Retina (tissue), 1 donor: ENCODE measurements at regions not wholly inside any gene's neighbourhood (a gene's known extent, or its start where the extent isn't known, plus 50 kb on each side); places are given as distances from the start of the nearest gene placed in this dataset.

Experiments used
- DNase-seq: peaks from one replicate; pipeline ENCODE4 v3.0.0-alpha.2; 2016

GRCh38 chr11:40062616-40063015 lies 1396.8 kb downstream of the LRRC4C start:
- DNase-seq = no peak

GRCh38 chr11:40061221-40061620 lies 1398.2 kb downstream of the LRRC4C start:
- DNase-seq = no peak

- DNase-seq = no peak
Observed at GRCh38 chr11:40054631-40055030, 1404.8 kb downstream of the LRRC4C start.

GRCh38 chr11:40045312-40045711 lies 1414.1 kb downstream of the LRRC4C start:
- DNase-seq = no peak

- DNase-seq = no peak
Observed at GRCh38 chr11:40037005-40037404, 1422.4 kb downstream of the LRRC4C start.

- DNase-seq = no peak
Observed at GRCh38 chr11:40032331-40032730, 1427.1 kb downstream of the LRRC4C start.

GRCh38 chr11:40030867-40031266 lies 1428.6 kb downstream of the LRRC4C start:
- no peak for DNase-seq

- no peak for DNase-seq
Observed at GRCh38 chr11:40029391-40029790, 1430.1 kb downstream of the LRRC4C start.

GRCh38 chr11:40027720-40028119 lies 1431.7 kb downstream of the LRRC4C start:
- no peak for DNase-seq

GRCh38 chr11:40023724-40024123 lies 1435.7 kb downstream of the LRRC4C start:
- DNase-seq = no peak

GRCh38 chr11:40010011-40010410 lies 1449.4 kb downstream of the LRRC4C start:
- no peak for DNase-seq

- no peak for DNase-seq
Observed at GRCh38 chr11:39992551-39992950, 1466.9 kb downstream of the LRRC4C start.

GRCh38 chr11:39990421-39990831 lies 1469.0 kb downstream of the LRRC4C start:
- no peak for DNase-seq

- no peak for DNase-seq
Observed at GRCh38 chr11:39975091-39975490, 1484.4 kb downstream of the LRRC4C start.

- no peak for DNase-seq
Observed at GRCh38 chr11:39972461-39972860, 1487.0 kb downstream of the LRRC4C start.

- DNase-seq = no peak
Observed at GRCh38 chr11:39971938-39972337, 1487.5 kb downstream of the LRRC4C start.

GRCh38 chr11:39968071-39968470 lies 1491.4 kb downstream of the LRRC4C start:
- no peak for DNase-seq

- DNase-seq = no peak
Observed at GRCh38 chr11:39965701-39966100, 1493.8 kb downstream of the LRRC4C start.

- no peak for DNase-seq
Observed at GRCh38 chr11:39960206-39960605, 1499.2 kb downstream of the LRRC4C start.

GRCh38 chr11:39932966-39933365 lies 1526.5 kb downstream of the LRRC4C start:
- no peak for DNase-seq

- no peak for DNase-seq
Observed at GRCh38 chr11:39917256-39917655, 1542.2 kb downstream of the LRRC4C start.

- no peak for DNase-seq
Observed at GRCh38 chr11:39910087-39910486, 1549.4 kb downstream of the LRRC4C start.

- DNase-seq = no peak
Observed at GRCh38 chr11:39860931-39861330, 1598.5 kb downstream of the LRRC4C start.

GRCh38 chr11:39817241-39817640 lies 1642.2 kb downstream of the LRRC4C start:
- DNase-seq = peak; percentile 40

GRCh38 chr11:39810358-39810757 lies 1649.1 kb downstream of the LRRC4C start:
- no peak for DNase-seq

GRCh38 chr11:39809833-39810232 lies 1649.6 kb downstream of the LRRC4C start:
- DNase-seq = no peak
